ENCODE measurements at regions not wholly inside any gene's neighbourhood (a gene's known extent, or its start where the extent isn't known, plus 50 kb on each side); places are given as distances from the start of the nearest gene placed in this dataset.

DNA sequence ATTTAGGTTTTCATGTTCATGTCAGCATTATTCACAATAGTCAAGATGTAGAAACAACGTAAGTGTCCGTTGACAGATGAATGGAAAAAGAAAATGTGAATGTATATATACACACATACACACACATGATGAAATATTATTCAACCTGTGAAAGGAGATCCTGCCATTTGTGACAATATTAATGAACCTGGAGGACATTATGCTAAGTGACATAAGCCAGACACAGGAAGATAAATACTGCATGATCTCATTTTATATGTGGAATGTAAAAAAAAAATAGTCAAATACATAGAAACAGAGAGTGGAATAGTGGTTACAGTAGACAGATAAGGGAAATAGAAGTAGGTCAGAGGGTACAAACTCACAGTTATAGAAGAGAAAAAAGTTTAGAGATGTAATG, 651.1 kb upstream of the MKI67 start:
- H3K4me3 ChIP-seq (replicated peaks in 1 of 2; ENCODE audit: low read depth in 2 of 2, low read length in 2 of 2), result no peak overlapping the region
- DNase-seq (ENCODE audit: low read depth in 2 of 2), result no peak
- TF ChIP-seq, protein P1, sequence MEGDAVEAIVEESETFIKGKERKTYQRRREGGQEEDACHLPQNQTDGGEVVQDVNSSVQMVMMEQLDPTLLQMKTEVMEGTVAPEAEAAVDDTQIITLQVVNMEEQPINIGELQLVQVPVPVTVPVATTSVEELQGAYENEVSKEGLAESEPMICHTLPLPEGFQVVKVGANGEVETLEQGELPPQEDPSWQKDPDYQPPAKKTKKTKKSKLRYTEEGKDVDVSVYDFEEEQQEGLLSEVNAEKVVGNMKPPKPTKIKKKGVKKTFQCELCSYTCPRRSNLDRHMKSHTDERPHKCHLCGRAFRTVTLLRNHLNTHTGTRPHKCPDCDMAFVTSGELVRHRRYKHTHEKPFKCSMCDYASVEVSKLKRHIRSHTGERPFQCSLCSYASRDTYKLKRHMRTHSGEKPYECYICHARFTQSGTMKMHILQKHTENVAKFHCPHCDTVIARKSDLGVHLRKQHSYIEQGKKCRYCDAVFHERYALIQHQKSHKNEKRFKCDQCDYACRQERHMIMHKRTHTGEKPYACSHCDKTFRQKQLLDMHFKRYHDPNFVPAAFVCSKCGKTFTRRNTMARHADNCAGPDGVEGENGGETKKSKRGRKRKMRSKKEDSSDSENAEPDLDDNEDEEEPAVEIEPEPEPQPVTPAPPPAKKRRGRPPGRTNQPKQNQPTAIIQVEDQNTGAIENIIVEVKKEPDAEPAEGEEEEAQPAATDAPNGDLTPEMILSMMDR (IDR thresholded peaks at IDR 0.05; ENCODE audit: low read depth, low read length), result no peak

DNA sequence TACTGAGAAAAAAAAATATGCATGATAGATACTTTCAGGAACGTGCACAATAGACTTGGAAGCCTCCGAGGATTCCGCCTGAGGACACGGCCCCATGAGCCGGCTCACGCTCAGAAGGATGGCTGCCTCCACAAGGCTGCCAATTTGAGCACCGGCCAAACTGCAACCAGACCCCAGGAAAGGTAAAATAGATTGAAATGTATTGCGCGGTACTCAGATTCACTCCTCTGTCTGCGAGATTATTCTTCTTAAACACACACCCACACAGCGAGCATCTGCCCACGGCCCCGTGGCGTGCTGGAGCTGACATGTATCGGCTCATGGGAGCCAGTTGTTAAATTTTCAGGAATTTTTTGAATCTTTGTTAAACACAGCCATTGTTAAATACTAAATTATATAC, 653.2 kb upstream of the MKI67 start:
- DNase-seq (ENCODE audit: low read depth in 2 of 2), result no peak
- TF ChIP-seq, protein P1 (IDR thresholded peaks at IDR 0.05; ENCODE audit: low read depth, low read length), result no peak
- H3K4me3 ChIP-seq (replicated peaks in 1 of 2; ENCODE audit: low read depth in 2 of 2, low read length in 2 of 2), result no peak overlapping the region

DNA sequence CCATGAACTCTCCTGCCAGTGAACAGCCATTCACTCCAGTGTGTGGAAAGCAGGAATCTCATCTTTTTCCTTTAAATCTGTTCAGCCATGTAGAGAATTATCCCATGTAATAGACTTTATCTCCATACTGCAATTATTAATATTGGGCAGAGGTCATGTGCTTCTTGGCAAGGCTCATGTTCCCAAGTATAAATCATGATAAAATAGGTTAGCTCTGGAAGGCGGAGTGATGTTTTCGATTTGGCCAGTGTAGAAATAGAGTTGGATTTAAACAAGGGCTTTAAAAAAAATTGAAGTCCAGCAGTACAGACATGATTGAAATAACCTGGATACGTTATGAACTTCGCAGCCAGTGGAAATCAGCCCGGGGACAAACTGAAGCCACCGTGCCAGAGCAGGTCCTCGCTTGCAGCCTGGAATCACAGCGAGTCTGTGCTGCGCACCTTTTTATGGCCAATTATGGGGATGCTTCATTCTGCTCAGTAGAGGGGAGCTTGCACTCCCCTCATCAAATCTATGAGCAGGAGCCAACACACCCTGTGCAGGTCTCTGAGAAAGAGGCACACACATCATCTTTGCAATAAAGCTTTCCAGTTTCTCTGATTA, 654.0 kb upstream of the MKI67 start:
- H3K4me3 ChIP-seq (replicated peaks in 1 of 2; ENCODE audit: low read depth in 2 of 2, low read length in 2 of 2), result no peak overlapping the region
- no peak for DNase-seq (ENCODE audit: low read depth in 2 of 2)
- TF ChIP-seq, protein P1 (IDR thresholded peaks at IDR 0.05; ENCODE audit: low read depth, low read length), result no peak

DNA sequence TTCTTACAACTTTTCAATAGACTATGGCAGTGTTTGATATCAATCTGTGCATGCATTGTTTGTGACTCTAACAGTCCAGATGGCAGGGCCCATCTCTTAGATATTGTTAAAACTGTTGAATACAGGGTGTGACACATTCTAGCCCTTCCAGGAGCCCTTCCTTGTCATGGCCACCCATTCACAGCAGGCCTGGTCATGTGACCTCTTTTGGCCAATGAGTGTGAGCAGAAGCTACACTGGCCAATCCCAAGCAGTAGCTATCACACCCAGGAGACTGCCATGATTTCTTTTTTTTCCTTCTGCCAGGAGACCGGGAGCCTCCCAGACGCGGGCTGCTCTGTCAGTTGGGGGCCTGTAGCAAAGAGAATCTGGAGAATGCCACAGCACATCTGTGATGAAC, 655.4 kb upstream of the MKI67 start:
- H3K4me3 ChIP-seq (replicated peaks in 1 of 2; ENCODE audit: low read depth in 2 of 2, low read length in 2 of 2), result no peak overlapping the region
- TF ChIP-seq, protein P1 (IDR thresholded peaks at IDR 0.05; ENCODE audit: low read depth, low read length), result no peak
- no peak for DNase-seq (ENCODE audit: low read depth in 2 of 2)

DNA sequence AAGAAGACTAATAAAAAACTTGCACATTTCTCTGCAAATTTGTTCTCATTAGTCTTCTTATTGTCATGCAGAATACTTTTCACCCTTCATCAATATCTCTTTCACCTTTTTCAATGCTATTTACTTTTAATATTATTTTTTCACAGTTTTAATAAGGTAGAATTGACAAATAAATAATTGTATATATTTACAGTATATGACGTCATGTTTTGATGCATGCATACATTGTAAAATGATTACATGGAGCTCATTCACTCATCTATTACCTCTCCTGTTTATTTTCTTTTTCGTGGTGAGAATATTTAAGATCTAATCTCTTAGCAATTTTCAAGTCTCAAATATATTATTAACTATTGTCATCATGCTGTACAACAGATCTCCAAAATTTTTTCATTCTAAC, 658.2 kb upstream of the MKI67 start:
- TF ChIP-seq, protein P1 (IDR thresholded peaks at IDR 0.05; ENCODE audit: low read depth, low read length), result no peak

DNA sequence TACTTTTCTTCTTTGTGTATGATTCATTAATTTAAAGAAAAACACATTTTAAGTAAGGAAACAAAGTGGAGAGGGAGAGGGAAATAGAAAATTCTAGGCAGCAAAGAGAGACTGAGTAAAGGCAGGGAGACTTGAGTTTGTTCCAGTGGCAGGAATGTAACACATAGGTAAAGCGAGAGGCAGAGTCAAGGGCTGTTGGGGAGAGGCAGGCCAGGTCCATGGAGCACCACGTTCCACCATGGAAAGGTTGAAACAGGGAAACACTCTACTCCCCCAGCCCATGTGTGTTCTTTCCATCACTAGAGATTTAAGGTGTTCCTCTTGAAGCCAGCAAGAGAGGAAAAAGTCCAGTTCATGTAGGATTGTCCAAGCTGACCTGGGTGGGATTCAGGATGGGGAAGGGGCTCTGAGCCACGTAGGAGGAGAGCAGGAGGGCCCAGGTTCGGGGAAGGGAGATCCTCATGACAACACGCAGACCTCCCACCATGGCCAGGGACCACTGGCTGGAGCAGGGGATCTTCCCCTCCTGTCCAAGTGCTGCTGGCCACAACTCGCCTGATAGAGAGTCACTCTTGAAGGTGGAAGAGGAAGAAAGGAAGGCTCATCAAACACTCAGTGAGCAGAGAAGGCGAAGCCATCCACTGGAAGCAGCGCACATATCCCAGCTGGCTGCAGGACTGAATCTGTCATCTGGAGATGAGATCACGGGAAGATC, 666.4 kb upstream of the MKI67 start:
- DNase-seq (ENCODE audit: low read depth in 2 of 2), result no peak
- TF ChIP-seq, protein P1 (IDR thresholded peaks at IDR 0.05; ENCODE audit: low read depth, low read length), result no peak

More for the DNA sequence above, 658.2 kb upstream of the MKI67 start:
- DNase-seq (ENCODE audit: low read depth in 2 of 2), result no peak
- H3K4me3 ChIP-seq (replicated peaks in 1 of 2; ENCODE audit: low read depth in 2 of 2, low read length in 2 of 2), result no peak overlapping the region

More for the DNA sequence above, 666.4 kb upstream of the MKI67 start:
- H3K4me3 ChIP-seq (replicated peaks in 1 of 2; ENCODE audit: low read depth in 2 of 2, low read length in 2 of 2), result no peak overlapping the region
